GM21723 (cell line): ENCODE measurements at regions not wholly inside any gene's neighbourhood (a gene's known extent, or its start where the extent isn't known, plus 50 kb on each side); places are given as distances from the start of the nearest gene placed in this dataset.

Experiments used
- ATAC-seq: cut with Tn5 transposase; IDR thresholded peaks from one replicate; pipeline ENCODE4 v1.9.1; 2021; ENCODE audit warnings: mild to moderate bottlenecking, moderate library complexity; ENCODE audit not compliant: unreplicated experiment

GRCh38 chr13:62710787-62711186, 1295.1 kb upstream of the PCDH20 start:
- ATAC-seq = no peak

GRCh38 chr13:62706048-62706447, 1290.4 kb upstream of the PCDH20 start:
- no peak for ATAC-seq

GRCh38 chr13:62704875-62705274, 1289.2 kb upstream of the PCDH20 start:
- no peak for ATAC-seq

- ATAC-seq = no peak
Measured at GRCh38 chr13:62702502-62702901, 1286.9 kb upstream of the PCDH20 start.

- no peak for ATAC-seq
Measured at GRCh38 chr13:62697701-62698100, 1282.1 kb upstream of the PCDH20 start.

- ATAC-seq = no peak
Measured at GRCh38 chr13:62696490-62696889, 1280.8 kb upstream of the PCDH20 start.

- no peak for ATAC-seq
Measured at GRCh38 chr13:62687732-62688131, 1272.1 kb upstream of the PCDH20 start.

GRCh38 chr13:62684359-62684758, 1268.7 kb upstream of the PCDH20 start:
- ATAC-seq = no peak

GRCh38 chr13:62682788-62683187, 1267.1 kb upstream of the PCDH20 start:
- no peak for ATAC-seq

GRCh38 chr13:62678039-62678438, 1262.4 kb upstream of the PCDH20 start:
- ATAC-seq = no peak

GRCh38 chr13:62663767-62664166, 1248.1 kb upstream of the PCDH20 start:
- ATAC-seq = no peak

GRCh38 chr13:62659365-62659764, 1243.7 kb upstream of the PCDH20 start:
- no peak for ATAC-seq

- no peak for ATAC-seq
Measured at GRCh38 chr13:62653371-62653770, 1237.7 kb upstream of the PCDH20 start.

GRCh38 chr13:62643799-62644524, 1228.3 kb upstream of the PCDH20 start:
- ATAC-seq = no peak

- ATAC-seq = no peak
Measured at GRCh38 chr13:62643007-62643483, 1227.4 kb upstream of the PCDH20 start.

GRCh38 chr13:62635161-62635560, 1219.5 kb upstream of the PCDH20 start:
- no peak for ATAC-seq

- ATAC-seq = no peak
Measured at GRCh38 chr13:62633448-62633847, 1217.8 kb upstream of the PCDH20 start.

GRCh38 chr13:62631619-62632018, 1216.0 kb upstream of the PCDH20 start:
- ATAC-seq = no peak

GRCh38 chr13:62631124-62631523, 1215.5 kb upstream of the PCDH20 start:
- no peak for ATAC-seq

GRCh38 chr13:62629618-62630017, 1214.0 kb upstream of the PCDH20 start:
- no peak for ATAC-seq

- no peak for ATAC-seq
Measured at GRCh38 chr13:62627226-62627625, 1211.6 kb upstream of the PCDH20 start.

- no peak for ATAC-seq
Measured at GRCh38 chr13:62626771-62627170, 1211.1 kb upstream of the PCDH20 start.
